MM.1S (cell line): ENCODE measurements at regions not wholly inside any gene's neighbourhood (a gene's known extent, or its start where the extent isn't known, plus 50 kb on each side); places are given as distances from the start of the nearest gene placed in this dataset.

Experiments
- EZH2phosphoT487 ChIP-seq: fragments of 300-600 bp; sonication (generic); IDR thresholded peaks from 2 replicates; pipeline ENCODE4 v1.6.1; 2018; ENCODE audit warnings: antibody characterized with exemption, low read length
- TF ChIP-seq, protein P1 (sequence below): fragments of 300-600 bp; sonication (generic); IDR thresholded peaks from 2 replicates; pipeline ENCODE4 v1.5.1; 2016; ENCODE audit warnings: antibody characterized with exemption, low read length, mixed read lengths

DNA sequence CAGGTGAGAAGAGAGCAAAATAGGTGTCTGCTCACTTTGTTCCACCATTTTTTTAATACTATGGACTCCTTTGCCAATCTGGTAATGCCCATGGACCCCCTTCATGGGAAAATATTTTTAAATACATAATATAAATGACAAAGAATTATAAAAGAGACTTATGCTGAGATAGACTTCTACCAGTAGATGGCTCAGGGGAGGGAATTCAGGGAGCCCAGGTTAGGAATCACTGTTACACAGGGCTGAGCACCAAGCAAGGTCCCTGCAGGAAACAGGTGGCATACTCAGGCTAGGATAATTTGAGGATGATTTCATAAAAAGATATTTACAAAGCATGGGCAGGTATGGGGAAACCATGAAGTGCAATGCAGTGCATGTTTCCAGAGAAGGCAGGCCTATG lies 525.9 kb downstream of the FGF9 start:
- TF ChIP-seq, protein P1, sequence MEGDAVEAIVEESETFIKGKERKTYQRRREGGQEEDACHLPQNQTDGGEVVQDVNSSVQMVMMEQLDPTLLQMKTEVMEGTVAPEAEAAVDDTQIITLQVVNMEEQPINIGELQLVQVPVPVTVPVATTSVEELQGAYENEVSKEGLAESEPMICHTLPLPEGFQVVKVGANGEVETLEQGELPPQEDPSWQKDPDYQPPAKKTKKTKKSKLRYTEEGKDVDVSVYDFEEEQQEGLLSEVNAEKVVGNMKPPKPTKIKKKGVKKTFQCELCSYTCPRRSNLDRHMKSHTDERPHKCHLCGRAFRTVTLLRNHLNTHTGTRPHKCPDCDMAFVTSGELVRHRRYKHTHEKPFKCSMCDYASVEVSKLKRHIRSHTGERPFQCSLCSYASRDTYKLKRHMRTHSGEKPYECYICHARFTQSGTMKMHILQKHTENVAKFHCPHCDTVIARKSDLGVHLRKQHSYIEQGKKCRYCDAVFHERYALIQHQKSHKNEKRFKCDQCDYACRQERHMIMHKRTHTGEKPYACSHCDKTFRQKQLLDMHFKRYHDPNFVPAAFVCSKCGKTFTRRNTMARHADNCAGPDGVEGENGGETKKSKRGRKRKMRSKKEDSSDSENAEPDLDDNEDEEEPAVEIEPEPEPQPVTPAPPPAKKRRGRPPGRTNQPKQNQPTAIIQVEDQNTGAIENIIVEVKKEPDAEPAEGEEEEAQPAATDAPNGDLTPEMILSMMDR = no peak
- TF ChIP-seq EZH2phosphoT487 = no peak
